ENCODE measurements at regions not wholly inside any gene's neighbourhood (a gene's known extent, or its start where the extent isn't known, plus 50 kb on each side); places are given as distances from the start of the nearest gene placed in this dataset.

- H3K4me1 ChIP-seq, result peaks cover 0 to 5% (median 0%) of the 10 kb centered on the region in 3 donors
- H3K27me3 ChIP-seq, result no peaks in the 10 kb centered on the region
- no peak for ATAC-seq
- H3K27ac ChIP-seq, result no peak overlapping the region
- H3K4me3 ChIP-seq, result no peak overlapping the region
- H3K9me3 ChIP-seq, result no peaks in the 10 kb centered on the region
- no peak for TF ChIP-seq EP300 (IDR thresholded peaks at IDR 0.05)
- TF ChIP-seq POLR2AphosphoS5 (IDR thresholded peaks at IDR 0.05), result no peak
- no peak for TF ChIP-seq CTCF (IDR thresholded peaks at IDR 0.05)
- TF ChIP-seq POLR2A (IDR thresholded peaks at IDR 0.05), result no peak
- H3K36me3 ChIP-seq, result no peaks in the 10 kb centered on the region
- 60 to 75% methylated on average over 3 of the region's 3 CpGs for WGBS, 2 donors (ENCODE audit: low coverage in 1 of 2)
Observed at GRCh38 chr4:85152480-85152879, 186.0 kb upstream of the WDFY3 start.

GRCh38 chr4:85153221-85153620, 186.7 kb upstream of the WDFY3 start:
- TF ChIP-seq CTCF (IDR thresholded peaks at IDR 0.05), result no peak
- TF ChIP-seq POLR2A (IDR thresholded peaks at IDR 0.05), result no peak
- TF ChIP-seq EP300 (IDR thresholded peaks at IDR 0.05), result no peak
- TF ChIP-seq POLR2AphosphoS5 (IDR thresholded peaks at IDR 0.05), result no peak

GRCh38 chr4:85154591-85154990, 188.1 kb upstream of the WDFY3 start:
- H3K9me3 ChIP-seq, result no peaks in the 10 kb centered on the region

More at GRCh38 chr4:85153221-85153620, 186.7 kb upstream of the WDFY3 start:
- H3K9me3 ChIP-seq, result no peaks in the 10 kb centered on the region
- no peak for ATAC-seq
- H3K27ac ChIP-seq, result no peak overlapping the region
- 83 to 100% methylated on average over 1 of the region's 1 CpG for WGBS, 2 donors (ENCODE audit: low coverage in 1 of 2)
- no peak overlapping the region for H3K4me3 ChIP-seq
- H3K4me1 ChIP-seq, result no peaks in the 10 kb centered on the region
- H3K27me3 ChIP-seq, result no peaks in the 10 kb centered on the region
- no peaks in the 10 kb centered on the region for H3K36me3 ChIP-seq

GRCh38 chr4:85165808-85166207, 199.3 kb upstream of the WDFY3 start:
- H3K27ac ChIP-seq, result no peak overlapping the region
- H3K4me1 ChIP-seq, result no peaks in the 10 kb centered on the region
- TF ChIP-seq POLR2AphosphoS5 (IDR thresholded peaks at IDR 0.05) (no peak), CTCF (IDR thresholded peaks at IDR 0.05) (no peak), POLR2A (IDR thresholded peaks at IDR 0.05) (no peak), EP300 (IDR thresholded peaks at IDR 0.05) (no peak)
- no peaks in the 10 kb centered on the region for H3K36me3 ChIP-seq
- H3K9me3 ChIP-seq, result peaks cover 0 to under 1% (median 0%) of the 10 kb centered on the region in 3 donors
- H3K27me3 ChIP-seq, result no peaks in the 10 kb centered on the region
- H3K4me3 ChIP-seq, result no peak overlapping the region
- 25 to 40% methylated on average over 1 of the region's 2 CpGs for WGBS, 2 donors (ENCODE audit: low coverage in 1 of 2)
- ATAC-seq, result no peak

More at GRCh38 chr4:85154591-85154990, 188.1 kb upstream of the WDFY3 start:
- ATAC-seq, result no peak
- WGBS, 2 donors (ENCODE audit: low coverage in 1 of 2), result 50 to 55% methylated on average over 1 of the region's 1 CpG
- Histone ChIP-seq H3K4me3 (no peak overlapping the region), H3K27ac (no peak overlapping the region), H3K4me1 (no peaks in the 10 kb centered on the region), H3K27me3 (no peaks in the 10 kb centered on the region), H3K36me3 (no peaks in the 10 kb centered on the region)
- no peak for TF ChIP-seq POLR2A (IDR thresholded peaks at IDR 0.05)
- no peak for TF ChIP-seq EP300 (IDR thresholded peaks at IDR 0.05)
- no peak for TF ChIP-seq POLR2AphosphoS5 (IDR thresholded peaks at IDR 0.05)
- TF ChIP-seq CTCF (IDR thresholded peaks at IDR 0.05), result no peak

GRCh38 chr4:85166318-85166717, 199.8 kb upstream of the WDFY3 start:
- H3K4me3 ChIP-seq, result no peak overlapping the region
- H3K4me1 ChIP-seq, result no peaks in the 10 kb centered on the region
- TF ChIP-seq CTCF (IDR thresholded peaks at IDR 0.05), result no peak
- TF ChIP-seq POLR2AphosphoS5 (IDR thresholded peaks at IDR 0.05), result no peak
- no peak for TF ChIP-seq POLR2A (IDR thresholded peaks at IDR 0.05)
- no peak for TF ChIP-seq EP300 (IDR thresholded peaks at IDR 0.05)
- H3K27ac ChIP-seq, result no peak overlapping the region
- WGBS, 2 donors (ENCODE audit: low coverage in 1 of 2), result 34% methylated on average over 2 of the region's 3 CpGs; no CpG with 5 or more reads in 1 of the 2 donors
- no peak for ATAC-seq
- H3K36me3 ChIP-seq, result no peaks in the 10 kb centered on the region
- H3K27me3 ChIP-seq, result no peaks in the 10 kb centered on the region
- no peaks in the 10 kb centered on the region for H3K9me3 ChIP-seq
